Activated CD8-positive, alpha-beta memory T cell treated with anti-CD3 and anti-CD28 coated beads, Interleukin-2, amount 50 U/mL, for 48 hours (primary cell): ENCODE measurements at regions not wholly inside any gene's neighbourhood (a gene's known extent, or its start where the extent isn't known, plus 50 kb on each side); places are given as distances from the start of the nearest gene placed in this dataset.
"Not testable (repeated sequence)": the region's sequence is repeated elsewhere in the genome, so short reads cannot be mapped to it uniquely, and the experiment has no call there.

Experiments
- DNase-seq: peaks from one replicate; pipeline ENCODE4 v3.0.0-alpha.2; 2020

DNA sequence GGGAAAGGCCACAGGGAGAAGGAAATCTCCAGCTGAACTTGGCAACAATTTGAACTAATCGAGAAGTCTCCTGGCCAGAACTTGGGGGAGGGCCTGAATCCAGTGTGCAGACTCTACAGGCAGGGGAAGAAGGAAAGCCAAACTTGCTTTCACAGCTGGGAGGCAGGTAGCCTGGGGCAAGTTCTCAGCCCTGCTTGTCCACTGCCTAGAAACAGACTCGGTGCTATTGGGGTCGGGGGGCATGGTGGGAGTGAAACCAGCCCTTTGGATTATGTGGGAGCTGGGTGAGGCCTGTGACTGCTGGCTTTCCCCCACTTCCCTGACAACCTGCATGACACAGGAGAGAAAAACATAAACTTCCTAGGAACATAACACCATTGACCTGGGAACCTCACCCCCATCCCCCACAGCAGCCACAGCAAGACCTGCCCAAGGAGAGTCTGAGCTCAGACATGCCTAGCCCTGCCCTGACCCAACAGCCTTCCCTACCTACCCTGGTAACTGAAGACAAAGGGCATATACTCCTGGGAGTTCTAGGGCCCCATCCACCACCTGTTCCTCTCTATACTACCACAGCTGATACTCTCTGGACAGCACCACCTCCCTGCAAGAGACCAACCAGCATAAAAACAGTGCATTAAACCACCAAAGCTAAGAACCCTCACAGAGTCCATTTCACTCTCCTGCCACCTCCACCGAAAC is 103.7 kb upstream of the MNS1 start:
- no peak for DNase-seq

- DNase-seq, result no peak
Measured at GRCh38 chr15:56557415-56557814, 92.5 kb upstream of the MNS1 start.

GRCh38 chr15:56553486-56553885 is 88.5 kb upstream of the MNS1 start:
- DNase-seq, result no peak

GRCh38 chr15:56552659-56553058 is 87.7 kb upstream of the MNS1 start:
- no peak for DNase-seq

GRCh38 chr15:56540570-56540969 is 75.6 kb upstream of the MNS1 start:
- DNase-seq, result not testable (repeated sequence)

GRCh38 chr15:56540157-56540556 is 75.2 kb upstream of the MNS1 start:
- DNase-seq, result not testable (repeated sequence)

DNA sequence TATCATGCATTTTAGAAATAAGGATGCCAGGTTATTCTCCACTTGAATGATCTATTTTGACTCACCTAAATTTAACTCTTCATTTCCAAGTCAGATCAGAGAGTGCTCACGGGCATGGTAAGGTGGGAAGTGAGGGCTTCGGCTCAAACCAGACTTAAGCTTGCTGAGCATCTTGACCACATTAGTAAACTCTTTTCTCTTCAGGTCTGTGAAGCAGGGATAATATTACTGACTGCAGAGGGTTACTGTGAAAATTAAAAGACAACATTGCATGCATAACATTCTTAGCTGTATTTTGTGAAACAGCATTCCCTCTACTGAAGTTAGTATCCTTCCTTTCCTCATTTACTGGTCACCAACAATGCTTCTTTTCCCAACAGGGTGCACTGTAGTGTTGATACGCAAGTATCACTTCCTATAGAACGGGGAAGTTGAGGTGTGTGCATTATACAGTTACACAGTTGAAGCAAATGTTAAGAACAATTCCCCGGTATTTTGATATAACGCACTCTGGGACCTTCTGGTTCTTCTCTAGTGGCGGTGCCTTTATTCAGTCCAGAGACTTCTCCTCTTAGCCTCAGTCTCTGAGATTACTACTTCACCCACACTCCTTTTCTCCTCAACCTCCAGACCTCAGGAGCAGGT is 74.1 kb upstream of the MNS1 start:
- no peak for DNase-seq

DNA sequence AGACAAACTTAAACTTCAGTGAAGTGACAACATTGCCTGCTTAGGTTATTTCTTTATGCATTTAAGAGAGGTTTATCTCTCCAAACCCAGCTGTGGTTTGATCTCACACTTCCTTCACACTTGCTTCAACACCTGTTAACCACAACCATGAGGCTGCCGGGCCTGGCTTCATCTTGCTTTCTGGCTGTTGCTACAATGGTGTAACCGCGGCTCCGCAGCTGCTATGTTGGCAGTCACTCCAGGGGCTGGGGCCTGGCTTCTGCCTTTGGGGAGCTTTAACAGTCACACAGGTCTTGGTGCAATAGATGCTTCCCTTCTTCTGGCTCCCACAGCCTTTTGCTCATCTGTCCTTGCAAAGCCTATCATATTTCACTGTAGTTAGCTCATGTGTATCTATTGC is 72.9 kb upstream of the MNS1 start:
- DNase-seq, result peak; percentile 57

DNA sequence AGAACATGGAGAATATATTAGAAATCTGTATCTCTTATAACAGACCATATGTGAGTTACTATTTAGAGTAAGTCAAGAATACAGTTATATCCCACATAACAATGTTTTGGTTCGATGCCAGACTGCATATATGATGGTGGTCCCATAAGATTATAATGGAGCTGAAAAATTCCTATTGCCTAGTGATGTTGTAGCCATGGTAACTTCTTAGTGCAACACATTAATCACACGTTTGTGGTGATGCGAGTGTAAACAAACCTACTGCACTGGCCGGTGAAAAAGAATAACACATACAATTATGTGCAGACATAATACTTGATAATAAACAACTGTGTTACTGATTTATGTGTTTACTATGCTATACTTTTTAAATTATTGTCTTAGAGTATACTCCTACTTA is 69.8 kb upstream of the MNS1 start:
- no peak for DNase-seq

DNA sequence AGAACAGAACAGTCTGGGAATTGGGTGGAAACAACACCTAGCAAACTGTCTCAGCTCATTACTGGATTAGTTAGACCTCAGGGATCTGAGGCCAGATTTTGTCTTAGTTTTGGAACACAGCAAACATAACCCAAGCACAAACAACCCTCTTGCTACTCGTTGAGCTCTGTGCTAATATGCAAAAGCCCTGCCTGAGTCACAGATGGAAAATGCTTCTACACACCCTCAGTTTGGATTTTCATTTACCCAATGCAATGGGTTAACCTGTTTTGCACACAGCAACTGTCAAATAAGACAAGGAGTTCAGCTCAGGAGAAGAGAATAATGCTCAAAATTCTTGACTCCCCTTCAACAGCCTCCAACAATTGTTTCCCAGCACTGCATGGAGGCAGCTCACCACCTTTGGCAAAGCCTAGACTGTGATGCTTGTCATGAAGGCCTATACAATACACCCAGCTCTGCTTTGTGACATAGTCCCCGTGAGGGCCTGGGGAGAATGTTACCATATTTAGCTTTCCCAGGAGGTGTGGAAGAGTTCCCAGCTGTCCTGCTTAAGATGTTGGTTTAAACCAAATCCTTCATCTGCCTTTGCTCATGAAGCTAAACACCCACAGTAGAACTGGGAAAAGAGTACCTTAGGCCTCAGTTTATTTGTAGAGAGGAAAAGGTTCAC is 68.9 kb upstream of the MNS1 start:
- DNase-seq, result no peak

DNA sequence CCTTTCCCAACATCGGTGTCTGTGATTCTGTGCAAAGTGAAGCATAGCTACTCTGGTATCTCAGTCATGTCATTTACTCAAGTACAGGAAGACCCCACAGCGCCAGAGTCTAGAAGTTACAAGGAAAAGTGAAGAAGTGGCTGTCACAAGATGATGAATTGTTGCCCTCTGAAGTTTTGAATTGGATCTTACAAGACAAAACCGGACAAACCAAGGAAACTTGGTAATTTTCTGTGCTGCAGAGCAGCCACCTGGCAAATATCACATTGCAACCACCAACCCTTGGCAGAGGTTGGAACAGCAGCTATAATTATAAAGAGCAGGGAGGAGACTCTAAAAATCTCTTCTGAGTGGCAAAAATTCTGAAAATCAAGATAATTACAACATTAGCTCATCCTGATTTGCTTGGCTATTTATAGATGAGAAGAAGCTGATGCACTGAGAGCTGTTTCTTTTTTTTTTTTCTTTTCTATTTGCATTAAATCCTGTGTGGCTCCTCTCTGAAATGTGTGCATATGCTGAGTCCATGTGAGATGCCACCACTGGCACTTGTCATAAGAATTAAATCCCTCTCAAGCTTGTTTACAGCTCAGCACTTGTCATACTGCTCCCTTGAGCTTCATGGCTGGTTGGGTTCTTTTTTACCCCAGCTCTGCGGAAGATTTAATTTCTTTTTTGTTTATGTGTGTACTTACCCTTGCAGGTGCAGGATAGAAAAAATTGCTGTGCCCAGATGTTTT is 68.0 kb upstream of the MNS1 start:
- no peak for DNase-seq

- DNase-seq, result no peak
Measured at GRCh38 chr15:56530157-56530556, 65.2 kb upstream of the MNS1 start.

DNA sequence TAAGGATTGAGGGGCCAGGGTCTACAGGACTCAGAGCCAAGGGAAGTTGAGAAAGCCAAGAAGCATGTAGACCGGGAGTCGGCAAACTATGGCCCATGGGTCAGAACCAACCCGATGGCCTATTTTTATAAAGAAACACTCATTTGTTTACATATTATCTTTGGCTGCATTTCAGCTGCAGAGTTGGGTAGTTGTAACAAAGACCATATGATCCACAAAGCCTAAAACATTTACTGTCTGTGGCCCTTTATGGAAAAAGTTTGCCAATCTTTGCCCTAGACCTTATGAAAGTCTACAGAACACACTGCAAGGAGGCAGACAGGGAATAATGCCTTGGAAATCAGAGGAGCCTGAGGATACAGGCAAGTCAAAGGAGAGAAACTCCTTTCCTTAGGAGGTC is 63.2 kb upstream of the MNS1 start:
- DNase-seq, result no peak

DNA sequence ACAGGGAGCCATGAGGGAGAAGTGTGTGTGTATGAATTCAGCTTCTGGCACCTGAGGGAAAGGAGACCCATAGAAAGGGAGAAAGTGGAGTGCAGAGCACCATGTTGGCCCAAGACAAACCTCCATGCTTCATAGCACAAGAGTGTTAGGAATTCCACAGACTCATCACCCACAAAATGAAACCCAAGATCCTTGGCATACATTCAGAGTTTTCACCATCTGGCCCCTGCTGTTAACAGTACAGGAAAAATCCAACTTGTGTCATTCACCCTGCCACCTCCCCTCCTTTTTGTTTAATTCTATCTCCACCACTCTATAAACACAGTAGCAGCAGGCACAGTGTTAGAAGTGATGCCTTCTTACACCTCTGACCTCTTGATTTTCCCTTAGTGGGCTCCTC is 60.0 kb upstream of the MNS1 start:
- DNase-seq, result no peak

GRCh38 chr15:56523521-56523920 is 58.6 kb upstream of the MNS1 start:
- DNase-seq, result no peak

GRCh38 chr15:56519000-56519399 is 54.1 kb upstream of the MNS1 start:
- no peak for DNase-seq
